HEK293T (cell line): ENCODE measurements at regions not wholly inside any gene's neighbourhood (a gene's known extent, or its start where the extent isn't known, plus 50 kb on each side); places are given as distances from the start of the nearest gene placed in this dataset.

Source experiments
- CTCF ChIA-PET: fragments of 350-600 bp; formaldehyde crosslinking; extraction: SDS; loops from one replicate; lab custom pipeline; 2021; ENCODE audit warnings: antibody characterized with exemption, inconsistent platforms; lab: Yijun Ruan, JAX
- POLR2A ChIA-PET: fragments of 350-600 bp; formaldehyde crosslinking; extraction: SDS; loops from one replicate; lab custom pipeline; 2020; ENCODE audit warnings: antibody characterized with exemption, inconsistent platforms; lab: Yijun Ruan, JAX
- DNase-seq: peaks from one replicate; pipeline ENCODE4 v3.0.0; 2012; ENCODE audit warnings: mixed read lengths; ENCODE audit errors: extremely low spot score
- ARNT ChIP-seq: fragments of 450-650 bp; IDR thresholded peaks from 2 replicates; pipeline ENCODE4 v1.6.1; 2017; ENCODE audit warnings: mild to moderate bottlenecking
- BHLHE40 ChIP-seq: fragments of 450-650 bp; IDR thresholded peaks from 2 replicates; pipeline ENCODE4 v1.6.1; 2016; ENCODE audit warnings: mild to moderate bottlenecking, moderate library complexity, borderline replicate concordance
- CTBP1 ChIP-seq: fragments of 450-650 bp; IDR thresholded peaks from 2 replicates; pipeline ENCODE4 v1.6.1; 2016; ENCODE audit warnings: borderline replicate concordance
- ELF4 ChIP-seq: fragments of 450-650 bp; IDR thresholded peaks from 2 replicates; pipeline ENCODE4 v1.6.1; 2017; ENCODE audit warnings: antibody characterized with exemption
- FOXA1 ChIP-seq: fragments of 450-650 bp; IDR thresholded peaks from 2 replicates; pipeline ENCODE4 v1.6.1; 2016; ENCODE audit warnings: mild to moderate bottlenecking
- FOXK2 ChIP-seq: fragments of 450-650 bp; IDR thresholded peaks from 2 replicates; pipeline ENCODE4 v1.6.1; 2016; ENCODE audit warnings: mild to moderate bottlenecking
- FOXM1 ChIP-seq: fragments of 450-650 bp; IDR thresholded peaks from 2 replicates; pipeline ENCODE4 v1.6.1; 2017; ENCODE audit warnings: mild to moderate bottlenecking, borderline replicate concordance
- HDGF ChIP-seq: fragments of 450-650 bp; IDR thresholded peaks from 2 replicates; pipeline ENCODE4 v1.6.1; 2017; ENCODE audit warnings: antibody characterized with exemption, borderline replicate concordance
- L3MBTL2 ChIP-seq: fragments of 450-650 bp; conservative IDR thresholded peaks from 2 replicates; pipeline ENCODE4 v1.6.1; 2016; ENCODE audit warnings: mild to moderate bottlenecking
- LEF1 ChIP-seq: fragments of 450-650 bp; IDR thresholded peaks from 2 replicates; pipeline ENCODE4 v1.6.1; 2017; ENCODE audit warnings: mild to moderate bottlenecking, borderline replicate concordance
- NFRKB ChIP-seq: fragments of 450-650 bp; IDR thresholded peaks from 2 replicates; pipeline ENCODE4 v1.6.1; 2016; ENCODE audit warnings: mild to moderate bottlenecking, moderate library complexity
- SP1 ChIP-seq: fragments of 450-650 bp; IDR thresholded peaks from 2 replicates; pipeline ENCODE4 v1.6.1; 2017
- SUZ12 ChIP-seq: fragments of 450-650 bp; IDR thresholded peaks from 2 replicates; pipeline ENCODE4 v1.6.1; 2016; ENCODE audit warnings: mild to moderate bottlenecking
- TARDBP ChIP-seq: fragments of 450-650 bp; IDR thresholded peaks from 2 replicates; pipeline ENCODE4 v1.6.1; 2016
- ZNF384 ChIP-seq: fragments of 450-650 bp; IDR thresholded peaks from 2 replicates; pipeline ENCODE4 v1.6.1; 2016
- TF ChIP-seq, protein P1 (sequence below): fragments of 450-650 bp; IDR thresholded peaks from 2 replicates; pipeline ENCODE4 v1.6.1; 2016

GRCh38 chr6:56838965-56839364 lies 115.9 kb upstream of the BEND6 start:
- ChIA-PET POLR2A (no interaction called here), CTCF (no interaction called here)
- TF ChIP-seq BHLHE40 (no peak), LEF1 (no peak), CTBP1 (no peak), ZNF384 (no peak), ARNT (no peak), HDGF (no peak), FOXK2 (no peak), L3MBTL2 (no peak), NFRKB (no peak), FOXA1 (no peak)
- no peak for DNase-seq

GRCh38 chr6:56838016-56838555 lies 116.8 kb upstream of the BEND6 start:
- ChIA-PET POLR2A (no interaction called here), CTCF (interaction anchor here (0.7 to 0.9 kb wide), 2 partner anchors 10 to 14 kb away, joined by 3 read pairs; no protein-coding TSS in a partner anchor)
- TF ChIP-seq BHLHE40: no peak
- no peak for TF ChIP-seq SP1
- no peak for TF ChIP-seq FOXA1
- DNase-seq: no peak

GRCh38 chr6:56837322-56837894 lies 117.5 kb upstream of the BEND6 start:
- no peak for TF ChIP-seq SP1
- TF ChIP-seq TARDBP: no peak
- no peak for TF ChIP-seq BHLHE40
- TF ChIP-seq HDGF: no peak
- TF ChIP-seq L3MBTL2: no peak
- TF ChIP-seq FOXM1: no peak
- TF ChIP-seq FOXK2: no peak
- no peak for TF ChIP-seq ELF4
- TF ChIP-seq, protein P1, sequence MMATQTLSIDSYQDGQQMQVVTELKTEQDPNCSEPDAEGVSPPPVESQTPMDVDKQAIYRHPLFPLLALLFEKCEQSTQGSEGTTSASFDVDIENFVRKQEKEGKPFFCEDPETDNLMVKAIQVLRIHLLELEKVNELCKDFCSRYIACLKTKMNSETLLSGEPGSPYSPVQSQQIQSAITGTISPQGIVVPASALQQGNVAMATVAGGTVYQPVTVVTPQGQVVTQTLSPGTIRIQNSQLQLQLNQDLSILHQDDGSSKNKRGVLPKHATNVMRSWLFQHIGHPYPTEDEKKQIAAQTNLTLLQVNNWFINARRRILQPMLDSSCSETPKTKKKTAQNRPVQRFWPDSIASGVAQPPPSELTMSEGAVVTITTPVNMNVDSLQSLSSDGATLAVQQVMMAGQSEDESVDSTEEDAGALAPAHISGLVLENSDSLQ: no peak
- no peak for TF ChIP-seq NFRKB
- TF ChIP-seq CTBP1: no peak
- TF ChIP-seq ZNF384: no peak
- TF ChIP-seq LEF1: no peak
- TF ChIP-seq FOXA1: no peak
- no peak for TF ChIP-seq ARNT
- no peak for TF ChIP-seq SUZ12
- ChIA-PET CTCF (interaction anchor here (0.7 to 0.9 kb wide), 2 partner anchors 9 to 15 kb away, joined by 3 read pairs; no protein-coding TSS in a partner anchor), POLR2A (no interaction called here)
- no peak for DNase-seq

DNA sequence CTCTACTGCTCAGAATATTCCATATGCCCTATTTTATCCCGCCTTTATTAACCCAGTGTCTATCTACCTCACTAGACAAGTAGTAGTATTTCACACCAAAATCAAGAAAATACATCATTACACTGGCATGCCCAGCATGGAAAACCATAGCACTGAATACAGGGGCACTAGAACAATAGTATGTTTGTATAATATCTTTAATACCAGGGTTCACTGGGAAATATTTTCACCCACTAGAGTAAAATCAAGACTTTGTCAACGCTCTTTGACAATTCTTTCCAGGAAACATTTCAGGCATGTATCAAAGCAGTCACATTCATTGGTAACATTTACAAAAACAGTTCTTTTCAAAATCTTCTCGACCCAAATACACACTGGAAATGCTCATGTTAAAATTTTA lies 119.3 kb upstream of the BEND6 start:
- POLR2A ChIA-PET: no interaction called here
- no peak for DNase-seq
- CTCF ChIA-PET: no interaction called here

DNA sequence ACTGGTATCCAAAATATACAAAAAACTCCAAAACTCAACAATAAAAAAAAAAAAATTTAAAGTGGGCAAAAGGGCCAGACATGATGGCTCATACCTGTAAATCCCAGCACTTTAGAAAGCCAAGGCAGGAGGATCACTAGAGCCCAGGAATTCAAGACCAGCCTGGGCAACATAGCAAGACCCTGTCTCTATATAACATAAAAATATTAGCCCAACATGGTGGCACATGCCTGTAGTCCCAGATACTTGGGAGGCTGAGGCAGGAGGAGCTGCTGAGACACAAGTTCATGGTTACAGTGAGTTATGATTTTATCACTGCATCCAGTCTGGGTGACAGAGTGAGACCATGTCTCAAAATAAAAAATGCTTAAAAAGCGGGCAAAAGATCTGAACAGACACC lies 121.0 kb upstream of the BEND6 start:
- POLR2A ChIA-PET: no interaction called here
- CTCF ChIA-PET: no interaction called here
- DNase-seq: no peak
- TF ChIP-seq SUZ12 (no peak), ZNF384 (no peak), ARNT (no peak), LEF1 (no peak), FOXK2 (no peak), HDGF (no peak), CTBP1 (no peak), L3MBTL2 (no peak)

More for the DNA sequence above, 119.3 kb upstream of the BEND6 start:
- TF ChIP-seq, protein P1: no peak
- no peak for TF ChIP-seq NFRKB
- no peak for TF ChIP-seq ELF4
- TF ChIP-seq LEF1: no peak
- no peak for TF ChIP-seq BHLHE40
- no peak for TF ChIP-seq SP1
- TF ChIP-seq ARNT: no peak
- TF ChIP-seq SUZ12: no peak
- no peak for TF ChIP-seq FOXM1
- no peak for TF ChIP-seq TARDBP
- no peak for TF ChIP-seq FOXA1
- no peak for TF ChIP-seq FOXK2
- TF ChIP-seq CTBP1: no peak
- TF ChIP-seq L3MBTL2: no peak
- TF ChIP-seq ZNF384: no peak
- no peak for TF ChIP-seq HDGF

- ChIA-PET CTCF (no interaction called here), POLR2A (no interaction called here)
- DNase-seq: no peak
- TF ChIP-seq LEF1 (no peak), NFRKB (no peak), FOXA1 (no peak), SP1 (no peak)
Observed at GRCh38 chr6:56833127-56833791, 121.6 kb upstream of the BEND6 start.

GRCh38 chr6:56832225-56832624 lies 122.7 kb upstream of the BEND6 start:
- POLR2A ChIA-PET: no interaction called here
- TF ChIP-seq NFRKB (no peak), ELF4 (no peak), FOXA1 (no peak), FOXK2 (no peak), FOXM1 (no peak), BHLHE40 (no peak), CTBP1 (no peak), L3MBTL2 (no peak), SP1 (no peak), SUZ12 (no peak), TARDBP (no peak), ZNF384 (no peak), LEF1 (no peak), ARNT (no peak), HDGF (no peak)
- TF ChIP-seq, protein P1: no peak
- DNase-seq: no peak
- CTCF ChIA-PET: no interaction called here
